HG02678 (cell line): ENCODE measurements at regions not wholly inside any gene's neighbourhood (a gene's known extent, or its start where the extent isn't known, plus 50 kb on each side); places are given as distances from the start of the nearest gene placed in this dataset.

ENCODE experiments used
- ATAC-seq: cut with Tn5 transposase; IDR thresholded peaks from one replicate; pipeline ENCODE4 v1.9.1; 2021; ENCODE audit warnings: mild to moderate bottlenecking, moderate library complexity; ENCODE audit not compliant: unreplicated experiment

DNA sequence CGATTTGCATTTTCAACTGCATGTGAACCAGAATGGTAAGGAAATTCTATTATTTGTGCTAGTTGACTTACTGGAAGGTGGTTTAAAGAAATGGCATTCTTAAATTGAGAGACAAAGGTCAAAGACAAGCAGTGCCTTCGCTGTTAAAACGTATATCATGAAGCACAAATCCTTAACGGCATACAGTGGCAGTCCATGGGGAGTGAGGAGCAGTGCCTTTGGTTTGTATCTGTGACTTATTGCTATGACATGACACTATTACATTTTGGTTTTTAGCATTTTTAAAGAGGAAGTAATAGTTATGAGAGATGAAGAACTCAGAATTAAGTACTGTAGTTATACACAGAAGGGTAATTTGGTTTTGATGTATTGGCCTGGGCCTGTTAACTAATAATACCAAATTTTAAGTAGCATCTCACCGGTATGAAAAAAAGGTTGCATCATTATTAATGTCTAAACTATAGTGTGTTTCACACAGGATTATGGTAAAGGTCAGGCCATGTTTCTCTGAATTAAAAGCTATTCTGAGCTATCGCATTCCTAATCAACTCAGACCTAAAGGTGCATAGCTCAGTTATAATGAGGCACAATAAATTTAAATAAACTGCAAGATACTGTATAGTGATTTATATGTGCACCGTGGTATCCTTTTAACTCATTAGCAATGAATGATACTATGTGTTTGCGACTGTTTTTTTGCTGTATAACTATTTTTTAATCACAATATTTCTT lies 339.8 kb upstream of the ARRDC3 start:
- ATAC-seq: no peak

DNA sequence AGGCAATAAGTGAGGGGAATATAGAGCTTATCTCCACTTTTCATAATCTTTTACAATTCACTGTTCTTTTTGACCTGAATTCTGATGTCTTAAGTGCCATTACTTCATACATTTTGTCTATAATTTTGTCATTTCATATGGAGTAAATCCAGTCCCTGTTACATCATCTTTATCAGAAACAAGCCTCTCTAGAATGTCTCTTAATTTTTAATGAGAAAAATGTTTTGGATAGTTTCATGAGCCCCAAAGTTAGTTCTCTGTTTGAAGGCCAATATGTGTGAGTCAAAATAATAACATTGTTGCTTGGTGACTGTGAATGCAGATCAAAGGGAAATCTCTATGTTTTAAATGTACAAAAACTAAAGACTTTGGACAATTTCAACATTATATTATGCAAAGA lies 329.6 kb upstream of the ARRDC3 start:
- ATAC-seq: no peak

DNA sequence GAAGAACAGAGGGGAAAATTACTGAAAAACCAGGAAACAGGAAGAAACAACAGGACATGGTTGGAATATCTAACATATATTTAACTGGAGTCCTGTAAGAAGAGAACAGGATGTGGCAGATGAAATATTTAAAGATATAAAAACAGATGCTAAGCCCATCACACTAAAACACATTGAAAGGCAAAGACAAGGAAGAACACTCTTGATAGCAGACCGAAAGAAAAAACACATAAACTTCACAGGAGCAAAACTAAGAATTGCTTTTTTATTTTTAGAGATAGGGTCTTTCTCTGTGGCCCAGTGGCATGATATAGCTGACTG lies 324.4 kb upstream of the ARRDC3 start:
- no peak for ATAC-seq

DNA sequence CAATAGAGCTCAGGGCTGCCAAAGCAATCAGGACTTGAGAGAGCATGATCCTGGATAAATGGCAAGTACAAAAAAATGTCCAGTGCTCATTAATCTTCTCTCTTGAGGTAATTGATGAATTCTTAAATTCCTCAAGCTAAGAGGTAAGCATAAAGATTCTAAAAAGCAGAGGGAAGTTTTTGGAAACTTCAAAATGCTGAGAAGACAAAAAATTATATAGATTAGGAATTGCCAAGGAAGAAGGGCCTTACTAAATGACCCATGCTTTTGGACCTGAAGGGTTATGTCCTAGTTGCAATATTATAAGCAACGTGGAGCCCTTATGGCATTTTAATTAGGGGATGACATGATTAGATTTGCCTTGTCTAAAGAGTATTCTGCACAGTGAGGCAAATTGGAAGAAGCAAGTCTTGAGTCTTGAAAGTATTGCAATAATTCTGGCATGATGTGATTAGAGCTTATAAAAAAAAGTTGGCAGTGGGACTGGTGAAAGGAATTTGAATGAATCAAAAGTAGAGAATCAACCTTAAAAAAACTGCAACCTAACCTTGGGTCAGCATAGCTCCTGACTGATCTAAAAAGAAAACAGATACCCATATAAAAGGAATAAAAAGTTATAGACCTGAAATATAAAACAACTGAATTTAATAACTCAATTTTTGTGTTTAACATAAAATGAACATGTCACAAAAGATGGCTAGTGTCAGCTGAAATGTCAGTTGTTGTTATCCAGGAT lies 323.8 kb upstream of the ARRDC3 start:
- ATAC-seq: no peak

DNA sequence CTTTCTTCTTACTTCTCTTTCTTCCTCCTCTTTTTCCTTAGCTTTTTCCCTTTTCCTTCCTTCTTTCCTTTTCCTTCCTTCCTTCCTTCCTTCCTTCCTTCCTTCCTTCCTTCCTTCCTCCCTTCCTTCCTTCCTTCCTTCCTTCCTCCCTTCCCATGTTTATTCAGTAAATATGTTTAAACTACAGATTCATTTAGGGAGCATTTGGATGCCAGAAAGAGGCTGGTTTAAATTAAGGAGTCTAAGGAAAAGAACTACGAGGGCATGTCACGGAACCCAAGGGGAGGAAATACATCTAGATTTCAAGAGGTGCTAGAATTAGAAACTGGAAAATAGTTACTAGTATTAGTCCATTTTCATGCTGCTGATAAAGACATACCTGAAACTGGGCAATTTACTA lies 320.0 kb upstream of the ARRDC3 start:
- ATAC-seq: no peak

DNA sequence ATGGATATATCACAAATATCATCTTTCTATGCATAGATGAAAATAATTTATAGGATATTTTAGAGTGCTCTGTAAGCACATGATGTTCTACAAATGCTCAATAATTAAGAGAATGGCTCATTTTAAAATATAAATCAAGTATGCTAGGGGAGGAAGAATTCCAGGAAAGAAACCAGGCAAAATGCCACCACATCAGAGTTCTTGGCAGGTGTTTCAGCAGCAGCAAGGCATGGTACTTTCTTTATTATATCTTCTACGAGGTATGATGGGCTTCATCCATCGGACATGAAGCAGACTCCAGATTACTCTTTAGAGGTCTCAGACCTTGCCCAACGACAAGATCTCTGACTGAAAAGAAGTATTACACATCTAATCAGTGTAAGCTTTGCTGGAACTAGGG lies 316.3 kb upstream of the ARRDC3 start:
- no peak for ATAC-seq

DNA sequence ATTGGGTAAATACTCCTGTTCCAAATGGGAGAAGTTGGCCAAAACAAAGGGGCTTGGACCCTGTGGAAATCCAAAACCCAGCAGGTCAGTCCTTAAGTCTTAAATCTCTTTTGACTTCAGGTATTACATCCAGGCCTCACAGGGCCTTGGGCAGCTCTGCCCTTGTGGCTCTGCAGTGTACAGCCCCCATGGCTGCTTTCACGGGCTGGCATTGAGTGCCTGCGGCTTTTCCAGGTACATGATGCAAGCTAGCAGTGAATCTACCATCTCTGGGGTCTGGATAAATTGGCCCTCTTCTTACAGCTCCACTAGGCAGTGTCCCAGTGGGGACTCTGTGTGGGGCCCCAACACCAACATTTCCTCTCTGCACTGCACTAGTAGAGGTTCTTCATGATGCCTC lies 308.5 kb upstream of the ARRDC3 start:
- ATAC-seq: no peak

DNA sequence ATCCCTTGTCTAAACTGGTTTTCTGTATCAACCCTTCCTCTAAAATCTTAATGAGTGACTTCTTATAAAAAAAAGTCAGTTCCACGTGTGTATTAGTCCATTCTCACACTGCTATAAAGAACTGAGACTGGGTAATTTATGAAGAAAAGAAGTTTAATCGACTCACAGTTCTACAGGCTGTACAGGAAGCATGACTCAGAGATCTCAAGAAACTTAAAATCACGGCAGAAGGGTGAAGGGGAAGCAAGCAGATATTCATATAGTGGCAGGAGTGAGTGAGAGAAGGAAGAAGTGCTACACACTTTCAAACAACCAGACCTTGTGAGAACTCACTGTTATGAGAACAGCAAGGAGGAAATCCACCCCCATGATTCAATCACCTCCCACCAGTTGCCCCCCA lies 307.8 kb upstream of the ARRDC3 start:
- ATAC-seq: no peak

DNA sequence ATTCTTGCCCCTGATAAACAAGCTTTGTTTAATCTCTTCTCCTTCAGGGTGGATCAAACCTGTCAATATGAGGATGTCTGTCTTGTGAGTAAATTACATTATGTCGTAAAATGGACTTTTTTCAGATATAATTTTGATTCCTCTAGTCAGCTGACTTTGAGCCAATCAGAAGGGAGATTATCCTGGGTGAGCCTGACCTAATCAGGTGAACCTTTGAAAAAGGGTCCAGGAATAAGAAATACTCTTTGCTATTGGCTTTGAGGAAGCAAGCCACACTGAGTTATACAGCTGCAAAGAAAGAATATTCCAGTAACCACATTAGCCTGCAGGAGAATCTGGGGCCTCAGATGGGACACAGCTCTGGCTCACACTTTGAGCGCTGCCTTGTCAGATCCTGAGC lies 304.3 kb upstream of the ARRDC3 start:
- no peak for ATAC-seq

DNA sequence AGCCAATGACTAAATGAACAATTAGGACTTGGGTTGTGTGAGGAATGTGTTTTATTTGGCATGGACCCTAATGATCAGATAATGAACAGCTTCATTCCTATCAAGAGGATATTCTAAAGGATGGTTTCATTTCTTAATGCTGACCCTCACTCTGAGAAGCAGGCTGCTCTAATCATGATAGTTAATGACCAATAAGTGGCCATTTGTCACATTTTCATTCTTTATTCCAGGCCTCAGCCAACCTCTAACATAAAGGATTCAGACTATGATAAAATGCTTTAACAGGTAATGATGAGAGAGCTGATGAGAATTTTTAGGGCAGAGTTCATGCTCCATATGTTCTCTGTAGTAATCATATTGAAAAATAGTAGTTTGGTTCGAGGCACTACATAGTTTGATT lies 301.5 kb upstream of the ARRDC3 start:
- no peak for ATAC-seq

DNA sequence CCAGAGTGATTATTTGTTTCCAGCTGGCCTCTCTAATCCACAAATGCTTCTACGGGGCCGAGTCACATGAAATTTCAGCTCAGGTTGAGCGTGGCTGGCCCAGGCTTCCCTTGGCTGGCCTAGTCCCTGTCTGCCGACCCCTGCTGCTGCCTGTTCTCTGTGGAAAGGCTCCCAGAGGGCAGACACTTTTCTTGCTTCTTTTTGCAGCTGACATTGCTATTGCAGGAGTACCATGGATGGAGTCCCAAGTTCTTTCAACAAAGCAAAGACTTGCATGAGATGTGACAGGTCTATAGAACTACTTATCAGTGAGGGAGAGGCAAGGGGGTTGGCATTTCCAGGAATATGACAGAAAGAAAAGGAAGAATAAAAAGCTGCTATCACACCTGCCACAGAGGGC lies 287.4 kb upstream of the ARRDC3 start:
- no peak for ATAC-seq

DNA sequence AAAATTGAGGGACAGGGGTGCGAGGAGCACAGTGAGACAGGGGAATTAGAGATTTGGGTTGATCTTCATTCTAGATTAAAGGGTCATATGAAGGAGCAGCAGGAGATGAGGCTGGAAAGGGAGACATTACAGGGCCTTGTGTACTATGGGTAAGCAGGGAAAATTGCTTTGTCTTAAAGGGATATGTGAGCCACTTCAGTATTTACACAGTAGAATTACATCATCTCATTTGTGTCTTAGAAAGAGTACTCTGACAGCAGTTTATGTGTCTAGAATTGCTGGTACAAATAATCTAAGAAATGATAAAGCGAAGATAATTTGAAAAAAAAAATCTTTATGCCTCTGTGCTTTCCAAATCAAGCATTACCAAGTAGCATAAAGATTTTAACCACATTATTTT lies 287.0 kb upstream of the ARRDC3 start:
- ATAC-seq: no peak

DNA sequence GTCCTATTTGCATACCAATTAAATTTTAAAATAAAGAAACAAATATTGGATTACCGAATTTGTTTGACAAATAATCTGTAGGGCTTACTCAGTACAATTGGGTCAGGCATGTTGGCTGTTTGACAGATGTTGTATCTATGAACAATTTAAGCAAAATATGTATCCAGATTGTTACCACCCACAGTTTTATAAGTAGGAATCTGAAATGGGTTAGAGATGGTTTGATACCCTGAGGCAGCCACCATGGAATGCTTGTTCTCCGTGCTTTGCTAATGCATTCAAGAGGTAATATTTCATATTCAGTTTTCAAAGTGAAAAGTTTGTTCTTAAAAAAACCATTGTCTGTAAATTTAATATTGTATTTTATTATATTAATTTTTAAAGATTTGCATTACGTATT lies 285.1 kb upstream of the ARRDC3 start:
- no peak for ATAC-seq

DNA sequence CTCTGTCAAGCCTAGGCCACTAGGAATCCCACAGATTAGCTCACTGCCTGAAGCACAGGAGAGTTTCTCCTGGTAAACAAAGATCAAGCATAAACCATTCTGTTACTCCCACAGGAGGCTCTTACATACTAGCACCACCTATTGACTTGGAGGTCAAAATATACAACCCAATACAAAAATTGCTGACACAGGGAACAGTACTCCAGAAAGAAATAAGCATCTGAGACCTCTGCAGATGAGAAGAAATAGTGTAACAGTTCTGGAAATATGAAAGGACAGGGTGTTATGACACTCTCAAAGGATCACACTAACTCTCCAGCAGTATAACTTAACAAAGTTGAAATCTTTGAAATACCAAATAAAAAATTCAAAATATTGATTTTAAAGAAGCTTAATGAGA lies 269.6 kb upstream of the ARRDC3 start:
- ATAC-seq: no peak

DNA sequence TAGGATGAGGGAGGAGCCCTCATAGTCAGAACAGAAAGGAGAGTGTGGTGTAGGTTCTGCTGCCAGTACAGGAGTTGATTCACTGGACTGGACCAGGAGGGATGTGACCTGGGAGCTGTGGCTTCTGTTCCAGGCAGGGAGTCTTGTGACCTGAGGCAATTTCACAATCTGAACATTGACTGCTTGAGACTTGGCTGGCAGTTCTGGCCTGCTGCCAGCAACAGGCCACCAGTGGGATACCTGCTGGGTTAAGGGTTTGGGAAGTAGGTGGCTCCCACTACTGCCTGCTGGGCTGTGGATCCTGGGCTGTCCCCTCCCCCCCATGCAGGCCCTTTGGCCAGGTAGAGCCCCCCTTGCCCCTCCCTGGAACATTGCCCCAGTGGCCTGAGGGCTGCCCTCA lies 268.6 kb upstream of the ARRDC3 start:
- no peak for ATAC-seq

DNA sequence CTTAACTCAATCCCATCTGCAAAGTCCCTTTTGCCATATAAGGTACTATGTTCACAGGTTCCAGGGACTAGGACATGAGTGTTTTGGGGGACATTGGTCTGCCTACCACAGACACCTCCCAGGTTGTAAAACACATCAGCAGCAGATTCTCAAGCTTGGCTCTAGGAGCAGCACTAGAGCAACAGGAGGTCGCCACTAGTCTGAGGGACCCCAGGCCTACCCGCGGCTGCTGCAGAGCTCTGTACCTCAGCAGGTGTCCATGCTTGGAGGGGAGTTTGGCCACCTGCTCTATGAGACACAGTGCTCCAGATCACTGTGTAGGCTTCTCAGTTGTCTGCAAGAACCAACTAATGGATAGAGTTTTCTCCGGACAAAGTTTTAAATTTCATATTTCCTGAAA lies 262.2 kb upstream of the ARRDC3 start:
- no peak for ATAC-seq

DNA sequence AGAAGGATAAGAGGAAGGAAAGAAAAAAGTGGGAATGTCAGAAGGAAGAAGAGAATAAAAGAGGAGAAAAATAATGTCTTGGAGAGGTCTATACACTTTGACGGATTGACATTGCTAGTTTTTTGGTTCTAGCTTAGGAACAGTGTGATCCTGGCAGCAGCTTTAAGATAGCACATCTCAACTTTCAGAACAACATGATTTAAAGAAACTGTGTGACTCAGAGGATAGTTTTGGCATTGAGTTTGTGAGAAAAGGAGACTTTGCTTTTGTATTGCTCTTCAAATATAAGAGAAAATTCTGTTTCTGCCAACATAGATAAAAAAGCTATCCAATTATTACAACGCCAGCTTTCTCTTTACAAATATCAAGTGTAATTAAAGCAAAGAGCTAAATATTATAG lies 260.7 kb upstream of the ARRDC3 start:
- ATAC-seq: no peak

DNA sequence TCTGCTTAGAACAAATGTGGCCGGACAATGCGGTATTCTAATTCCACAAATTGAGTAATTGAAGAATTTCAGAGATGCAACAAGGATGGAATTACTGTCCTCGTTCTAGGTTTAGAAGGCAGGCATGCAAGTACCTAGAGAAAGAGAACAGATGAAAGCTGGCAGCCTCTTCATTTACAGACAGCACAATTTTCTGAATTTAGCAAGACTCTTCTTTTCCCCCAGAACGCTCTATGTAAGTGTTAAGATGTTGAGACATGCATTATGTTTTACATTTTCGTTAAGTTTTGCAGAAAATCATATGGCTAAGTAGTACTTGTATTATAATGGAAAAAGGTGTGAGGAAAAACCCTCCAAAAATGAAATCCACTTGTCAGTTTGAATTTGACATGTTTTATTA lies 259.5 kb upstream of the ARRDC3 start:
- no peak for ATAC-seq

DNA sequence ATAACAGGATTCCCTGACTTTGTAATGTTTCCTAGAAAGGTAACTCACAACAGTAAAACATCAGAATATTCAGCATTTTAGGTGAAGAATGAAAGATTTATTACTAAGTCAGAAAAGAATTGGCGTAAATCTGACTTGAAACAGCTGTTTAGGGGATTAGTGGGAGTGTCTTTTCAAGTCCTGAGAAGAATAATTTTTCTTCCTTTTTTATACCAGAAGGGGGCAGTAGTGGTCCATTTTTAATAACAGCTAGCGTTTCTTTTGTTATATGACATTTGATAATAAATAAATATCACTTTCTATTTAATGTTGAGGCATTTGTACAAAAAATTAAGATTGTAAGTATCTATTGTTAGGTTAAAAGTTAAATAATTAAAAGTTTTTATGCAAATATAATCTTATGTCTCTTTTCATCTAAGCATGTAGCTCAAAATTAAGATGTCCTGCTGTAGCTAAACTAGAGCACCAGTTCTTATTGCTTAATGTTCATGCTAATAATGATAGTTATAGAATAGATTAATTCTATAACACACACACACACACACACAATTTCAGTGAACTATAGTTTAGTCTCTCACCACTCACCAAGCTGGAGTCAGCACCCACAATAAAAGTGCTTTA lies 258.7 kb upstream of the ARRDC3 start:
- ATAC-seq: peak; percentile 66

DNA sequence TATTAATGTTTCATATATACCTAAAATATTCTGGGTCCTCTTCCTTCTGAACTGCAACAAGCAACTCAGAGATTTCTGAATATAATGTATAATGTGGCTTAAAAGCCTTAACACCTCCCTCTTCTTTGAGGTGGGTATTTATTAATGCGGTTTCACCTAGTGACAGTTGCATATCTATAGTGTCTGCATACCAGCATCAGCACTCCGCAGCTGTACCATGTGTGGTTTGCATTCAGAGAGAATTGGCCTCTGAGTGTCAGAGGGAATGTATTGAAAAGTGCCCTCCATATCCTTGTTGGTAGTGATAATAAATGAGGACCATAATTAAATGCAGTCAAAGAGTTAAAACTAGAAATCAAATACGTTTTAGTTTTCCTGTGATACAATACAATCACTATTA lies 256.6 kb upstream of the ARRDC3 start:
- ATAC-seq: no peak

DNA sequence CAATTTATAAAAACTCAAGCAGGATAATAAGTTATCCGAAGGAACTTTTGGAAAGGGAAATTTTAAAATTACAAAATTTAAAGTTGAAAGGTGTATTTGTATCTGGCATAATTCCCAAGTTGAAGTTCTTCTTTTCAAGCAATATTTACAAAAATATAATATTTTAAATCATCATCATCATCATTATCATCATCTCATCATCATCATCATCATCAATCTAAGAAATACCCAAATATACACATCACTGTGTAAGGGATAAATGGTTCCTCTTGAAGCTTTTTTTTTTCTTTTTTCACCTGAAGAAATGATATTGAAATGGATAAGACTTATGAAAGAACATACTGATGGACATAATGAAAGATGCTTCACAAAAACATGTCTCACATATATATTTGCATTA lies 254.9 kb upstream of the ARRDC3 start:
- no peak for ATAC-seq

DNA sequence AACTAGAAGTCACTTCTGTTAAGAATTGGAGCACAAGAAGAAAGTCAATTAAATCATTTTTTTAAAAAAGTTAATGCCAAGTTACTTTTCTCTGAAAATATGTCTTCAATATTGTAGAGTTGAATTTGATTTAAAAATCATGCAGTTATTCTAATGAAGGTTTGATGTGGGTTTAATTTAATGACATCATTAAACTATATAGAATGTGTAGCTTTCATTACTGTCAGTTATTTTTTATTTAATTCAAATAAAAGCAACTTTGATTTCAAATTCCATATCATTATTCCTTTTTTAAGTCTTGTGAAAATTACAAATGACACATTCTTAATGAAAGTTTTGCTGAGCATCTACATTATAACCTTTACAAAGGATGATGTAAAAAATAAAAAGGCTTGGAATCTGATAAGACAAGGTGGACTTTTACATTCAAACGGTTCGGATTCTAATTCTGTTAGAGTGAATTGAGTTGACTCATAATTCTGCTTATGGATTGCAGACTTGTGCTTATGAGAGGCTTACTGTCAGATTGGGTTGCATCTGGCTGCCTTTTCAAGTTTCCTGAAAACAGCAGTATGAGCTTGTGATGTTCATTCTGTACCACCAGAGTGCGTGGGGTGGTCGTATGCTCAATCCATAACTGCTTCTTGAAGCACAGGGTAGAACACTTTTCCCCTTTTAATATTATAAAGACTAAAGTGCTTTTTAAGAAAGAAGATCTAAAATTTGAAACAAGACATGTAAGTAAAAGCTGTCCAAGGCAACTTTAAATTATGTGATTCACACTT lies 253.0 kb upstream of the ARRDC3 start:
- no peak for ATAC-seq
